ENCODE measurements at regions not wholly inside any gene's neighbourhood (a gene's known extent, or its start where the extent isn't known, plus 50 kb on each side); places are given as distances from the start of the nearest gene placed in this dataset.

GRCh38 chr2:22890132-22890531 lies 494.8 kb upstream of the KLHL29 start:
- no peak overlapping the region for H3K27ac ChIP-seq
- no peak for DNase-seq (ENCODE audit: low read depth, low spot score)
- TF ChIP-seq POLR2AphosphoS5 (IDR thresholded peaks at IDR 0.05; ENCODE audit: borderline replicate concordance, low read depth, low read length) (no peak), FOXP2 (optimal IDR thresholded peaks at IDR 0.05; ENCODE audit: control extremely low read depth, extremely low read length, insufficient read depth) (no peak), EZH2 (IDR thresholded peaks at IDR 0.05) (no peak)
- H3K9me3 ChIP-seq (ENCODE audit: low read depth, low read length): no peaks in the 10 kb centered on the region
- H3K9ac ChIP-seq (ENCODE audit: insufficient read length): no peak overlapping the region
- no peak overlapping the region for H3K4me3 ChIP-seq
- no peaks in the 10 kb centered on the region for H3K36me3 ChIP-seq (ENCODE audit: insufficient read depth, low read length)

- Histone ChIP-seq H3K9ac (ENCODE audit: insufficient read length) (no peak overlapping the region), H3K9me3 (ENCODE audit: low read depth, low read length) (no peaks in the 10 kb centered on the region), H3K27ac (no peak overlapping the region), H3K36me3 (ENCODE audit: insufficient read depth, low read length) (no peaks in the 10 kb centered on the region), H3K4me3 (no peak overlapping the region)
- no peak for DNase-seq (ENCODE audit: low read depth, low spot score)
- TF ChIP-seq EZH2 (IDR thresholded peaks at IDR 0.05): no peak
- TF ChIP-seq FOXP2 (optimal IDR thresholded peaks at IDR 0.05; ENCODE audit: control extremely low read depth, extremely low read length, insufficient read depth): no peak
- TF ChIP-seq POLR2AphosphoS5 (IDR thresholded peaks at IDR 0.05; ENCODE audit: borderline replicate concordance, low read depth, low read length): no peak
Measured at GRCh38 chr2:22893761-22894517, 491.0 kb upstream of the KLHL29 start.

- Histone ChIP-seq H3K9ac (ENCODE audit: insufficient read length) (no peak overlapping the region), H3K4me3 (no peak overlapping the region), H3K9me3 (ENCODE audit: low read depth, low read length) (no peaks in the 10 kb centered on the region), H3K36me3 (ENCODE audit: insufficient read depth, low read length) (no peaks in the 10 kb centered on the region), H3K27ac (no peak overlapping the region)
- TF ChIP-seq POLR2AphosphoS5 (IDR thresholded peaks at IDR 0.05; ENCODE audit: borderline replicate concordance, low read depth, low read length) (no peak), FOXP2 (optimal IDR thresholded peaks at IDR 0.05; ENCODE audit: control extremely low read depth, extremely low read length, insufficient read depth) (no peak)
- DNase-seq (ENCODE audit: low read depth, low spot score): no peak
Measured at GRCh38 chr2:22894761-22895160, 490.2 kb upstream of the KLHL29 start.

GRCh38 chr2:22897428-22897827 lies 487.6 kb upstream of the KLHL29 start:
- H3K27ac ChIP-seq: no peak overlapping the region
- no peak overlapping the region for H3K4me3 ChIP-seq
- TF ChIP-seq POLR2AphosphoS5 (IDR thresholded peaks at IDR 0.05; ENCODE audit: borderline replicate concordance, low read depth, low read length) (no peak), EZH2 (IDR thresholded peaks at IDR 0.05) (no peak), FOXP2 (optimal IDR thresholded peaks at IDR 0.05; ENCODE audit: control extremely low read depth, extremely low read length, insufficient read depth) (no peak)
- DNase-seq (ENCODE audit: low read depth, low spot score): no peak
- H3K9me3 ChIP-seq (ENCODE audit: low read depth, low read length): no peaks in the 10 kb centered on the region
- no peak overlapping the region for H3K9ac ChIP-seq (ENCODE audit: insufficient read length)
- H3K36me3 ChIP-seq (ENCODE audit: insufficient read depth, low read length): no peaks in the 10 kb centered on the region

GRCh38 chr2:22900674-22901073 lies 484.3 kb upstream of the KLHL29 start:
- DNase-seq (ENCODE audit: low read depth, low spot score): no peak
- H3K4me3 ChIP-seq: no peak overlapping the region
- no peaks in the 10 kb centered on the region for H3K9me3 ChIP-seq (ENCODE audit: low read depth, low read length)
- no peaks in the 10 kb centered on the region for H3K36me3 ChIP-seq (ENCODE audit: insufficient read depth, low read length)
- no peak for TF ChIP-seq POLR2AphosphoS5 (IDR thresholded peaks at IDR 0.05; ENCODE audit: borderline replicate concordance, low read depth, low read length)
- no peak for TF ChIP-seq EZH2 (IDR thresholded peaks at IDR 0.05)
- no peak for TF ChIP-seq FOXP2 (optimal IDR thresholded peaks at IDR 0.05; ENCODE audit: control extremely low read depth, extremely low read length, insufficient read depth)
- no peak overlapping the region for H3K27ac ChIP-seq
- no peak overlapping the region for H3K9ac ChIP-seq (ENCODE audit: insufficient read length)

GRCh38 chr2:22901471-22902179 lies 483.4 kb upstream of the KLHL29 start:
- Histone ChIP-seq H3K9ac (ENCODE audit: insufficient read length) (no peak overlapping the region), H3K4me3 (no peak overlapping the region), H3K27ac (no peak overlapping the region), H3K36me3 (ENCODE audit: insufficient read depth, low read length) (no peaks in the 10 kb centered on the region), H3K9me3 (ENCODE audit: low read depth, low read length) (no peaks in the 10 kb centered on the region)
- TF ChIP-seq EZH2 (IDR thresholded peaks at IDR 0.05) (no peak), FOXP2 (optimal IDR thresholded peaks at IDR 0.05; ENCODE audit: control extremely low read depth, extremely low read length, insufficient read depth) (no peak), POLR2AphosphoS5 (IDR thresholded peaks at IDR 0.05; ENCODE audit: borderline replicate concordance, low read depth, low read length) (no peak)
- DNase-seq (ENCODE audit: low read depth, low spot score): no peak

GRCh38 chr2:22902180-22902550 lies 482.8 kb upstream of the KLHL29 start:
- TF ChIP-seq FOXP2 (optimal IDR thresholded peaks at IDR 0.05; ENCODE audit: control extremely low read depth, extremely low read length, insufficient read depth): no peak
- no peak for TF ChIP-seq POLR2AphosphoS5 (IDR thresholded peaks at IDR 0.05; ENCODE audit: borderline replicate concordance, low read depth, low read length)
- TF ChIP-seq EZH2 (IDR thresholded peaks at IDR 0.05): no peak
- H3K36me3 ChIP-seq (ENCODE audit: insufficient read depth, low read length): no peaks in the 10 kb centered on the region
- no peak overlapping the region for H3K4me3 ChIP-seq
- H3K27ac ChIP-seq: no peak overlapping the region
- H3K9ac ChIP-seq (ENCODE audit: insufficient read length): no peak overlapping the region
- no peak for DNase-seq (ENCODE audit: low read depth, low spot score)
- H3K9me3 ChIP-seq (ENCODE audit: low read depth, low read length): no peaks in the 10 kb centered on the region

GRCh38 chr2:22902662-22903165 lies 482.3 kb upstream of the KLHL29 start:
- H3K27ac ChIP-seq: no peak overlapping the region
- H3K4me3 ChIP-seq: no peak overlapping the region
- no peaks in the 10 kb centered on the region for H3K36me3 ChIP-seq (ENCODE audit: insufficient read depth, low read length)
- TF ChIP-seq EZH2 (IDR thresholded peaks at IDR 0.05) (no peak), FOXP2 (optimal IDR thresholded peaks at IDR 0.05; ENCODE audit: control extremely low read depth, extremely low read length, insufficient read depth) (no peak), POLR2AphosphoS5 (IDR thresholded peaks at IDR 0.05; ENCODE audit: borderline replicate concordance, low read depth, low read length) (no peak)
- no peaks in the 10 kb centered on the region for H3K9me3 ChIP-seq (ENCODE audit: low read depth, low read length)
- DNase-seq (ENCODE audit: low read depth, low spot score): no peak
- H3K9ac ChIP-seq (ENCODE audit: insufficient read length): no peak overlapping the region

Measured in SK-N-MC (cell line).